GM21447 (cell line): ENCODE measurements at regions not wholly inside any gene's neighbourhood (a gene's known extent, or its start where the extent isn't known, plus 50 kb on each side); places are given as distances from the start of the nearest gene placed in this dataset.
"Not testable (repeated sequence)": the region's sequence is repeated elsewhere in the genome, so short reads cannot be mapped to it uniquely, and the experiment has no call there.

Experiments used
- ATAC-seq: cut with Tn5 transposase; IDR thresholded peaks from one replicate; pipeline ENCODE4 v1.9.1; 2021; ENCODE audit not compliant: unreplicated experiment

DNA sequence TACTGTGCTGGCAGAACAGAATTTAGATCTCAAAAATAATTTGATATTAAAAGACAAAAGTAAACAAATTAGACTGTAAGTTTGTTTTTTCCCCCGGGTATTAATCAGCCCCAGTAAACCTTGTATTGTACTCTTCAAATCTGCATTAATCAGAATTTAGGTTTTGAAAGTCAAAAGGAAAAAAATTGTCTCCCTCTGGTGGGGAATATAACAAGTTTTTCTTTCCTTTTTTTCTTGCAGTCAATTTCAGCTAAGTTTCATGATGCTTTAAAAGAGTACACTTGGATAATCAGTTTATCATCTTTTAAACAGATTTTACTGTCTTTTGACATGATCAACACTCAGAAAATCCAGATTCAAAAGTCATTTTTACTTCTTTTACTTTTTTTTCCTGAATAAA is 134.5 kb upstream of the PKN2 start:
- no peak for ATAC-seq

DNA sequence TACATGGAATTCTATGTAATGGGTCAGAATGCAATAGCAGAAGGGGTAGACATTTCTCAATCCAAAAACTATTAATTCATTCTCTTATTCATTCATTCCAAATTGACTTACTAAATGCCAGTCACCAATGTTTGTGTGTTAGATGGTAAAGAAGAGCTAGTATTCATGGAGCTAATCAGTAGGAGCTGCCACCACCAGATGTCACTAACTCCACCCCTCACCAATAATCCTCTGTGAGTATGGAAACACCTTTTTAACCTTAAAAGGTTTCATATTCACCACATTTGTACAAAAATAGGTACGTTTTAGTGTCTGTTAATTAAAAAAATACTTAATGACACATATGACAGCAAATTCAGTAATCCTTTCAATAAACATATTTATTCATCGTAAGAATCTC is 131.8 kb upstream of the PKN2 start:
- ATAC-seq = no peak

DNA sequence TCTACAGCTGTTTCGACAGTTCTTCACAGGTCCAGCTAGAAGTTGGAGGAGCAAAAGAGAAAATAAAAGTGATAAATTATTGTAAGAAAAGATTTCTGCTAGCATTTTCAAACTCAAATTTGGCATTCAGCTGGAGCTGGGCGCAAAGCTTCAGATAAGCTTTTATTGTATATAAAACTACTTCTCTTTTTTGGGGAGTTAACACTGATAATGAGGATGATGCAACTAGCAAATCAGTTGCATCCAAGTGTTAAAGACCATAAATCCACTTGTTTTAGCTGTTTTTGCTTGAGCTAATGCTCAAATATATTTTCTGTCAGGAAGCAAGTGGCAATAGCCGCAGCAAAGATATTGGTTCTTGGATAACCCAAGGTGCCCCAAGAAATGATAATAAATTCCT is 127.1 kb upstream of the PKN2 start:
- no peak for ATAC-seq

DNA sequence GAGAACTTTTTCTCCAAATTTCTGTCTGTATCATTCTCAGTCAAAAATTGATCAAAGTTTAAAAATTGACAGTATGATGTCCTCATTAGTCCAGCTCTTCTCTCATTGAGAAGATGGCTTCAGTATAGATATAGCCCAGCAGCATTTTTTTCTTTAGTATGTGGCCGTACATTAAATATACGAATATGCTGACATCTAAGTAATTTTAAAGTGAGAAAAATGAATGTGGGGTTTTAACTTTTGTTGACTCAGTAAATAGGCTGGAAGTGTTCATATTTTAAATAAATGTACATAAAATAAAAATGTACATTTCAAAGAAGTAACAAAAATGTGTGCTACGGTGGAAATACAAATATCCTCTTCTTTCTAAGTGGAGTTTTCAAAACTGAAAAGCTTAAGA is 123.5 kb upstream of the PKN2 start:
- ATAC-seq = no peak

DNA sequence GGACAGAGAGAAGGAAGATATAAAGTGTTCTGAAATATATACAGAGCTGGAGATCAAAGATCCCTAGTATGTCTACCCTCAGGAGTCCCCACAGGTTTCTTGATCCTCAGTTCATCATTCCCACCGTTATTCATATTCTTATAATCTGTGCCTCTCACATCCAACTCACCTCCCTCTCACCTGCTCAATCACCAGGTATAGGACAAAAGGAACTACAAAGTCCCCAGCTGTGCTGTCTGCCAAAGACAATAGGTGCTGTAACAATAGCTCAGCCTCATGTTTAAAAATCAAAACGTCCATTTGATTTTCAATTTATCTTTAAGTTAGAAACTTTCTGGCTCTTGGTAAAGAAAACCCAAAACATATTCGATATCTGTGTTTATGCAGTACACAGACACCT is 121.1 kb upstream of the PKN2 start:
- ATAC-seq = no peak

DNA sequence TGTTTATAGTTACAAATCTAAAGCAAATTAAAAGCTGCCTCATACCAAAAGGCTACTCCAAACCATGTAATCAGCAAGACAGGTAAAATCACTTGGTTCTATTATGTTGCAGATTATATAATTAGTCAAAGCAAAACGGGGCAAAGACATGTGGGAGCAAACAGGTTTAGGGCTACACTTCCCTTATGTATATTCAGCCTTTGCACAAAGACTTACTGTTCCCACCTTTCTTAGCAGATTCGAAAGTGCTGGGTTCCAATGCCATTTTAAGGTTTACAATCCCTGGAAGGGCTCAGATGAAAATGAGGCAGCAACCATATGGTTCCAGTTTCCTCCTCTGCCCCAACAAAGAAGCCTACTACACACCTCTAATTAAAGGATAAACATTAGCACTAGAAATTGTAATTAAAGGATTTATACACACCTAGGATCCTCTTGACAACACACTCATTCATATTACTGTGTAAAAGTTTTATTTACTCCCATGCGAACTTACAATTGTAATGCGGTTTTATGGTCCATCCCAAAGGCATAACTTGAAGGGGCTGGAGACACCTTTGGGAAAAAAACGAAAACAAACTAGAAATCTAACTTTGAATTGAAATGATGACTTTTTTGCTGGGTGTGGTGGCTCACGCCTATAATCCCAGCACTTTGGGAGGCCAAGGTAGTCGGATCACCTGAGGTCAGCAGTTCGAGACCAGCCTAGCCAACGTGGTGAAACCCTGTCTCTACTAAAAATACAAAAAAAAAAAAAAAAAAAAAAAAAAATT is 117.3 kb upstream of the PKN2 start:
- ATAC-seq = no peak

DNA sequence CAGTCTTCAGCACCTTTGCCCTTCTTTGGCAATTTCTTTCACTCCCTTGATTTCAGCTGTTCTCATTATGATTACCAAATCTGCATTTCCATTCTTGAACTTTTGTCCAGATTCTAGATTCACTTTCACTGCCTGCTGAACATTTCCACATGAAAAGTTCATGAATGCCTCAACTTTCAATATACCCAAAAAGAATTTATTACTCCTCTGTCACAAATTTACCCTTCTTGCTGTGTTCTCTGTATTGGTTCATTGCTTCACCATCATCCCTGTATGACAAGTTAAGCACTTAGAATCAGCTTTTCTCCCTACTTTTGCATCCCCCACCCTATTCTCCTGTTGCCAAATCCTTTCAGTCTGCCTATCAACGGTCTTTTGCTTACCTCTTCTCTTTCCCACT is 112.6 kb upstream of the PKN2 start:
- ATAC-seq = no peak

DNA sequence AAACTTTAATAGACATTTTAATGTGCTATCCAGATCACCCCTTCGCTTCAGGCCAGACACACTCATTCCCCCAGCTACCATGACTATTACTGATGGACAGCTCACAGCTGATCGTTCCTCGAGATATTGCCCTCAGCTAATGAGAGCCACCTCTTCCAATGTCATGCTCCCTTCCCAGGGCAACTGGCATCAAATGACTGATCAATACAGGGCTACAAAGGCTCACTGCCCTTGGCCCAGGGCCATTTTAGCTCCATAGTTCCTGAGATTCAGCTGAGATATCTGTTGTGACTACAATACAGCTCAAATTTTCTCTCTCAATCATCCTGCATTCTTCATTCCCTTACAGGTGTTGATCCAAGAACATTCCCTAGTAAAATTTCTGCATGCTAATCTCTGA is 104.5 kb upstream of the PKN2 start:
- ATAC-seq = no peak

DNA sequence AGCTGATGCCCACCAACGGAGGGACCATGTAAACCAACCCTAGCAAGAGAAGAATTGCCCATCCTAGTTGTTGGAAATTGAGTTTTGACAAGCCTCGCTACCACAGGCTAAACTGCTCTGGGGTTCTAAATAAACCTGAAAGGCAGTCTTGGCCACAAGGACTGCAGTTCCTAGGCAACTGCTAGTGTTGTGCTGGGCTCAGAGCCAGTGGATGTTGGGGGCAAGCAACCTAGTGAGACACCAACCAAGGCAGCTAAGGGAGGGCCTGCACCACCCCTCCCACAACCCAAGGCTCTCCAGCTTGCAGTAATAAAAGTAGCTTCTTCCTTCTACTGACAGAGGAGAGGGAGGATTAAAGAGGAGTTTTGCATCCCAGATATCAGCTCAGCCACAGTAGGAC is 102.4 kb upstream of the PKN2 start:
- ATAC-seq = no peak

DNA sequence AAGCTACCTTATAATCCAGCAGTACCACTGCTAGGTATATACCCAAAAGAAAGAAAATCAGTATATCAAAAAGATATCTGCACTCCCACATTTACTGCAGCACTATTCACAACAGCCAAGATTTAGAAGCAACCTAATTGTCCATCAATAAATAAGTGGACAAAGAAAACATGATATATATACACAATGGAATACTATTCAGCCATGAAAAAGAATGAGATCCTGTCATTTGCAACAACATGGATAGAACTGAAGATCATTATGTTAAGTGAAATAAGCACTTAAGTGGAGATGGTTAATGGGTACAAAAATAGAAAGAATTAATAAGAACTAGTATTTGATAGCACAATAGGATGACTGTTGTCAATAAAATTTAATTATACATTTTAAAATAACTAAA is 90.7 kb upstream of the PKN2 start:
- no peak for ATAC-seq

DNA sequence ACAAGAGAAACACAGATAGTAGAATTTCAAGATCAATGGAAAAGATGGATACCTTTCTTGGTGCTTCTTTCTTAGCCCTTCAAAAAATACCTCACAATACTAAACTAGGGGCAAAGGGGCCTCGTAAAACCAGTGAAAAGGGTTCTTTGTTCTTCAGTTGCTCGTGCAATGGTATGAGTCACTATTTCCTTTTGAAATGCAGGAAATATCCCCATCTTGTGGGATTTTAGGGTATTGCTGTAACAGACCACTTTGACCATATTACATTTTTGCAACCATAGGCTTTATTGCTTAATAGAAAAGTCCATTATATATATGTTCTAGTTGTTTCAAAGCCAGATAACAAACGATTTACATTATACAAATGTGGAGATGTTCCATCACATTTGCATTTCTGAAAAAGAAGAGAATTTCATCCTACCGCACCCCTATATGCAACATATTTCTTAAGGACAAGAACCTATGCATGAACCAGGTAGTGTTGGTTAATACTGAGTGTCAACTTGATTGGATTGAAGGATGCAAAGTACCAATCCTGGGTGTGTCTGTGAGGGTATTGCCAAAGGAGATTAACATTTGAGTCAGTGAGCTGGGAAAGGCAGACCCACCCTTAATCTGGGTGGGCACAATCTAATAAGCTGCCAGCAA is 88.6 kb upstream of the PKN2 start:
- ATAC-seq = no peak

DNA sequence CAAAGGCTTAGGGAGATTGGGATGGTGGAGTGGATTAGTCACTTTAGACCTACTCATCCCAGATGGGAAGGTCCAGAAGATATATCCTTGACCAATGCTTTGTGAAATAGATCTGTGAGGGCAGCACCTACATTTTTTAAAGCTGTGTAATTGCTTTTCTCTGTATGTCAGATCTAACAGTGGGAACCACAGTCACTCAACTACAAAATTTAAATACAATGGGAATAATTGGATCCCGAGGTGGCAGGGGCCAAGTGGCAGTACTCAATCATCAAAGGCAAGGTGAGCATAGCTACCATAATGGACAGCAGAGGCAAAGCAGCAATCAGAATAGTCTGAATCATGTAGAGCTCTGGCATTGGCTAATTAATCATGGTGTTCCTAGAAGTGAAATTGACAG is 86.1 kb upstream of the PKN2 start:
- ATAC-seq = not testable (repeated sequence)

DNA sequence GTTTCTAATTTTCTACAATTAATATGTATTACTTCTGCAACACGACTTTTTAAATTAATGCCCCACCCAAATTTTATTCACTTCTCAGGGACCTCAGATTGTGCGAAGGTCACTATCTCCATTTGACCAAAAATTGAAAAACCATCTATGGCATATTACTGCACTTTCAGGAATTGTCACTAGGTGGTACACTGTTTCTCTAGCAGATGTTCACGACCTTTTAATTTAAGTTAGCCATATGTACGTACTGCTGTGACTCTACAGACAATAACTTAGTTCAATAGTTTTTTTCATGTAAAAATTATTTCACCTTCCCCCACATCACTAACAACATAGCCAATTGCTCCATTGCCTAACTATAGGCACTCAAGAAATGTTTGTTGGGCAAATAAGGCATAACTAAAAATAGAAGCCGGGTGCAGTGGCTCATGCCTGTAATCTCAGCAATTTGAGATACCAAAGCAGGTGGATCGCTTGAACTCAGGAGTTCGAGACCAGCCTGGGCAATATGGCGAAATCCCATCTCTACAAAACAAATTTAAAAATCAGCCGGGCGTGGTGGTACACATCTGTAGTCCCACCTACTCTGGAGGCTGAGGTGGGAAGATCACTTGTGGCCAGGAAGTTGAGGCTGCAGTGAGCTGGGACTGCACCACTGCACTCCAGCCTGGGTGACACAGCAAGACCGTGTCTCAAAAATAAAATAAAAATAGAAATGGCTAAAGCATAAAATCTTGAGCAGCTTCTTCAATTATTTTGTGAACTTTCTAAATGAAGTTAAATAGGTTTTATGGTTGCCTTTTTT is 75.7 kb upstream of the PKN2 start:
- no peak for ATAC-seq

DNA sequence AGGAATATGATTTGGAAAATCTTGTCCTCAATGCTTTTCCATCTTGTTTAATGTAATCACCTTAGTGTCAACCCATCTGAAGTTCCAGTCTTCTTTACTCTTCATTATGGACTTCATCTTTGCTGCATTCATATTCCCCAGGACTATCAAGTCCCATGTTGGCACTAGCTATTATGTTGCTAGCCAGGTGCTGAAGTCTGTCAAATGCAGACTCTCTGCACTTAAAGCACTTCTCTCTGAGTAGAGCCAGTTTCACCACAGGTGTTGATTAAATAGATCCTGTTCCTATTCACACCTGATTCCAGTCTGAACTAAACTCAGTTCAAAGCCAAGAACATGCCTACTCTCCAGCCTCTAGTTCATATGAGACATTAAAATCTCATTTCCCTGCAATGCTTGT is 75.0 kb upstream of the PKN2 start:
- no peak for ATAC-seq

DNA sequence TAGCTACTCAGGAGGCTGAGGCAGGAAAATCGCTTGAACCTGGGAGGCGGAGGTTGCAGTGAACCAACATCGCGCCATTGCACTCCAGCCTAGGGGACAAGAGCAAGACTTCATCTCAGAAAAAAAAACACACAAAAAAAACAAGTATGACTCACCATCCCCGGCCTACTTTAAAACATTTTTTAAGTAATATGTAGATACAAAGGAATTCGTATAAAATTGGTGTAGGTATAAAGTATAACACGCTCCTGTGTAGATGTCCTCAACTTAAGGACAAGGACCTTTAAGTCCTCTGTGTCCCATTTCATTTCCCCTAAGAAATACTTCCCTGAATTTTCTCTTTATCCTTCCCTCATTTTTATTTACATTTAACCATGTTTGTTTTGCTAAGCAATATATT is 73.4 kb upstream of the PKN2 start:
- no peak for ATAC-seq

DNA sequence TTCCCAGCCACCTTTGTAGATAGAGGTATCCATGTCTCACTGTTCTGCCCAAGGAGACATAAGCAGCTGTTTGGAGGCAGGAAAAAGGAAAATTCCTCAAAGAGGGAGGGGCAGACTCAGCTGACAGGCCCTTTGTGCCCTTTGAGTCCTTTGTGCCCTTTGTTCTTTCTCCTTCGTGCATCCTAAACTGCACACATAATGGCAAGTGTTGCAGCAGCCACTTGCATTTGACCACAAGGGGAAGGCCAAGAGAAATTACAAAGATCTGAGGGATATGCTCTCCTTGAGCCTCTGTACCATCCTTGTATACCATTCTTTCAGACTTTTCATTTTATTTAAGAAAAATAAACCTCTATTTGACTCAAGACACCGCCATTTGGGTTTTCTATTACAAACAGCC is 71.8 kb upstream of the PKN2 start:
- ATAC-seq = no peak

DNA sequence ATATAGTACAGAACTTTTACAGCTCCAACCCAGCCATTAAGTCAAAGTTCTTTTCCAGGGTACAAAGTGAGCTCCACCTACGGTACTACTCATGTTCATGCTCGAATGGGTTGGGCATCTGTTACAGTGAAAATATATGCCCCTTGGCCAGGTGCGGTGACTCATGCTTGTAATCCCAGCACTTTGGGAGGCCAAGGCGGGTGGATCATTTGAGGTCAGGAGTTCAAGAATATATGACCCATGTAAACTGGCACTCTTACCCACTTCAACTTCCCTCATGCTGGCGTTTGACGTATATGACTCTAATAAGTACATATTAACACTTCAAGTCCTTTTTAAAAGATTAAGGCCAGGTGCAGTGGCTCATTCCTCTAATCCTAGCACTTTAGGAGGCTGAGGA is 71.3 kb upstream of the PKN2 start:
- no peak for ATAC-seq

DNA sequence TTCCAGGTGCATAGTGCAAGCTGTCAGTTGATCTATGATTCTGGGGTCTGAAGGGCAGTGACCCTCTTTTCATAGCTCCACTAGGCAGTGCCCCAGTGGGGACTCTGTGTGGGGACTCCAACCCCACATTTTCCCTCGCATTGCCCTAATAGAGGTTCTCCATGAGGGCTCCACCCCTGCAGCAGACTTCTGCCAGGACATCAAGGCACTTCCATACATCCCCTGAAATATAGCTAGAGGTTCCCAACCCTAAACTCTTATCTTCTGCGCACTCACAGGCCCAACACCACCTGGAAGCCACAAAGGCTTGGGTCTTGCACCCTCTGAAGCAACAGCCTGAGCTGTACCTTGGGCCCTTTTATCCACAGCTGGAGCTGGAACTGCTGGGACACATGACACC is 65.7 kb upstream of the PKN2 start:
- no peak for ATAC-seq

DNA sequence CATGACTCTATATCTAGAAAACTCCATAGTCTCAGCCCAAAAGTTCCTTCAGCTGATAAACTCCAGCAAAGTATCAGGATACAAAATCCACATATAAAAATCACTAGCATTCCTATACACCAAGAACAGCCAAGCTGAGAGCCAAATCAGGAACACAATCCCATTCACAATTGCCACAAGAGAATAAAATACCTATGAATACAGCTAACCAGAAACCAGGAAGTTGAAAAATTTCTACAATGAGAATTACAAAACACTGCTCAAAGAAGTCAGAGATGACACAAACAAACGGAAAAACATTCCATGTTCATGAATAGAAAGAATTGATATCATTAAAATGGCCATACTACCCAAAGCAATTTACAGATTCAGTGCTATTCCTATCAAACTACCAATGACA is 61.0 kb upstream of the PKN2 start:
- not testable (repeated sequence) for ATAC-seq
